Limb (tissue), 2 donors: ENCODE measurements at regions not wholly inside any gene's neighbourhood (a gene's known extent, or its start where the extent isn't known, plus 50 kb on each side); places are given as distances from the start of the nearest gene placed in this dataset.
"Not testable (repeated sequence)": the region's sequence is repeated elsewhere in the genome, so short reads cannot be mapped to it uniquely, and the experiment has no call there.

ENCODE experiments used
- DNase-seq, 2 donors: peaks; one replicate each; pipeline ENCODE4 v3.0.0-alpha.2; 2016; ENCODE audit errors: extremely low spot score in 2 of 2

GRCh38 chr2:111494981-111495315 lies 374.2 kb downstream of the BCL2L11 start:
- not testable (repeated sequence) for DNase-seq

DNA sequence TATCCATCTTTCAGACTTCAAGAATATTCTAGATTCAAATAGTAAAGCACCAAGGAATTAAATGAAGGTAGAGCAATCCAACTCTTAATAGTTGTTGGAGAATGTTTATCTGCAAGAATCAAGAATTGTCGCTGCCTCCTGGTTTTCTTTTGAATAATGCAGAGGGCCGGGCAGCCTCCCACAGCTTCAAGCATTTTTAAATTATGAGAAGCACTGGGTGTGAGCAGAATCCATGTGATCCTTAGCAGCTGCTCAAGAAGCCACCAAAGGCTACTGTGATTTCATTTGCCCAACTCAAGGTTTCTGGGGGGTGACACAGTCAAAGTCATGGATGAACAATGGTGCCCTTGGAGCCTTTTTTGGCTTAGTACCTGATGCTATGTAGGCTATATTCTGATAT lies 374.9 kb downstream of the BCL2L11 start:
- DNase-seq, result not testable (repeated sequence)

- DNase-seq, result not testable (repeated sequence)
Observed at GRCh38 chr2:111496176-111496575, 375.5 kb downstream of the BCL2L11 start.

DNA sequence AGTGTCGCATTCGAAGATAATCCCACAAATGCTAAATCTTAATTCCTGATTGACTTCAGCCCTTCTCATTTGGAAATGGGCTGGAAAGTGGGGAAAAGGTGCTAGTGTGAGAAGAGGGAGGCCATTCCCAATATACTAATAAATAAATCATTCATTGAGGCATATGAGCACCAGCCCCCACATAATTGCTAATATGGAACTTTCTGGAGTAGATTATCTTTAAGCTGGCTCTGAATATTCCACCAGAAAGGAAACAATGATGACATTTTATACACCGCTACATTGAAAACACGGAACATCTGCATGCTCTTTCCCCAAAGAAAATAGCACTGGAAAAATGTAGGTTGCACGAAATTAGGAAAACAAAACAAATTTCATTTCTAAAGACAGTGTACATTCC lies 376.1 kb downstream of the BCL2L11 start:
- not testable (repeated sequence) for DNase-seq

DNA sequence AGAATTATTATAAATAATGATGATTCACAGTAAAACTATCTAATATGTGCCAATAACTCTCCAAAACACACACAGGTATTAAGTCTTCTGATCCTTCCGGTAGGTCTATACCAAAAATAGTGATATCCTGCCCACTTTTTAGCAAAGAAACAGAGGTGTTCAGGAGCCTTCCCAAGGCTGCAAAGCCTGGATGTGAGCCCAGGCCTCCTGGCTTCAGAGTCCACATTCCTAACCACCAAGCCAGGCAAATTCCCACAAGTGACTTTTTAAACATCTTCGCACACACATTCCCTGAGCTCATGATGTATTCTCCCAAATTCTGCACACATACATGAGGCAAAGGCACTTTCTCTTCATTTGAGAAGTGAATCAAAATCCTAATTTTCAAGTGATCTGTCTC lies 376.6 kb downstream of the BCL2L11 start:
- DNase-seq, result not testable (repeated sequence)

GRCh38 chr2:111500536-111501062 lies 379.9 kb downstream of the BCL2L11 start:
- DNase-seq, result not testable (repeated sequence)

DNA sequence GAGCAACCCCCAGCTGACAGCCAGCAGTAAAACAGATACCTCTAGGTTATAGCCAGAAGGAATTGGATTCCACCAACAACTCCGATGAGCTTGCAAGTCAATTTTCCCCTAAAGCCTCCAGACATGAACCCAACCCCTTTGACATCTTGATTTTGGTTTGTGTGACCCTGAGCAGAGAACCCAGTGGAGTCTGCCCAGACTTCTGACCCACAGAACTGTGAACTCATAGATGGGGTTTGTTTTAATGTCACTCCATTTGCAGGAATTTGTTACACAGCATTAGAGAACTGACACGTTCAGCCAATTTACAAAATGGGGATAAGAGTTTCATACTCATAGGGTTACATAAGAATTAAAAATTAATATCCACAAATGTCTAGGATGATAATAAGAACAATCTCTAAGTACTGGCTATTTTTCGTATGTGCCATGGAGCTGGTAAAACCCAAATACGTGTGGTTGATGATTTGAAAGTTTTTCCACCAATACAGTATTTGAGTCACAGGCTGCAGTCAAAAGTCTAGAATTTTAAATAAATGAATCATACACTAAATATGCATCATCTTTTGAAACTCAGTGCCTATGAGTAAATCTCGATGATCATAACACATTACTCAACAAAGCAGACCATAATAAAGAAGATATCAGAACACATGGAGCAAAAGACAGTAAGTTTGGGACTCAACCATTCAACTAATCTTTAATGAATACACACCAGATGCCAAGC lies 380.0 kb downstream of the ANAPC1 start:
- not testable (repeated sequence) for DNase-seq

DNA sequence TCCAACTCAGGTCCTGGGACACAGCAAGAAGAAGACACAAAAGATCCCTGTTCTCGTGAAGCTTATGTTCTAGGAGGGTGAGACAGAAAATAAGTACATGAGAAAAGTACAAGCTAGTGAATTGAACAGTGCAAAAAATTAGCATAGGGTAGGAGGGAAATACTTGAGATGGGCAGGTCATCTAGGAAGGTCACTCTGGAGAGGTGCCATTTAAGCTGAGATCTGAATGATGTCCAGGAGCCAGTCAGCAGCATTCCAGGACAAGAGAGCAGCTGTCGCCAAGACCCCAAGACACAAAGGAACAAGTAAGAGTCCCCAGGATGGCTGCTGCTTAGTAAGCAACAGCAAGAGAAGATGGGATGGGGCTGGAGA lies 379.4 kb downstream of the ANAPC1 start:
- DNase-seq, result not testable (repeated sequence)

- DNase-seq, result not testable (repeated sequence)
Observed at GRCh38 chr2:111505267-111505666, 378.7 kb downstream of the ANAPC1 start.

DNA sequence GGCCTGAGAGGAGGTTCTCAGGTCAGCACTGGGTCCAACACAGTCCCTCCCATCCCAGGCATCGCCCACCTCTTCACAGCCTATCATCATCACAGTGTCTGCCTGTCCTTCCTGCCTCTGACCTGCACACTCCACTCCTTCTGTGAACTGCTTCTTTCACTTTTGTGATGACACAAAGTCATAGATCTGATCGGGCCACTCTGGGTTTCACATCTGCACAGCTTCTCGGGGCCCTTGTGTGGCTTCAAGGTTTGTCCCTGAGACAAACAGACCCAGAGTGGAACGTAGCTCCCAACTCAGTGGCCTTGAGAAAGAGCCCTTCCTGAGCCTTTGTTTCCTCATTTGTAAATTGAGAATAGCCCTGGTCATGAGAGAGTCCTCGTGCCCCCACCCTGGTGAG lies 377.1 kb downstream of the ANAPC1 start:
- not testable (repeated sequence) for DNase-seq

DNA sequence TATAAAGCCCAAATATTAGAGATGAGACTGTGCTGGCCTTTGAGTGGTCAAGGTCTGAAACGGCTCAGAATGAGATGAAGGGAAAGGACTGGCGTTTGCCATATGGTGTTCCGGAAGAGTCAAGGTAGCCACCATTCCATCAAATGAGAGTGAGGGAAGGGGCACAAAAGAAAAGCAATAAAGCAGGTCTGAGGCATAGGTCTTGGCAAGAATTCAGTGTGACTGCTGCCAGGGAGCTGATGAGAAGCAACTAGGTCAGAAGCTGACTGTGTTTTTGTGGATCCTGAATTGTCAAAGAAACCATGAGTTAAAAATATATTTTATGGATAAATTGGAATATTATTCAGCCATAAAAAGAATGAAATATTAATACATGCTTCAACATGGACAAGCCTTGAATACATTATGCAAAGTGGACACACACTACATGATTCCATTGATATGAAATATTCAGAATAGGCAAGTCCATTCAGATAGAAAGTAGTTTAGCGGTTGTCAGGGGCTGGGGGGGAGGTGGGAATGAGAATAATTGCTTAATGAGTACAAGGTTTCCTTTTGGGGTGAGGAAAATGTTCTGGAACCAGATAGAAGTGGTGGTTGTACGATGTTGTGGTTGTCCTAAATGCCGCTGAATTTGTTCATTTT lies 374.6 kb downstream of the ANAPC1 start:
- not testable (repeated sequence) for DNase-seq

- not testable (repeated sequence) for DNase-seq
Observed at GRCh38 chr2:111510384-111510783, 373.6 kb downstream of the ANAPC1 start.

- not testable (repeated sequence) for DNase-seq
Observed at GRCh38 chr2:111511062-111511461, 372.9 kb downstream of the ANAPC1 start.

DNA sequence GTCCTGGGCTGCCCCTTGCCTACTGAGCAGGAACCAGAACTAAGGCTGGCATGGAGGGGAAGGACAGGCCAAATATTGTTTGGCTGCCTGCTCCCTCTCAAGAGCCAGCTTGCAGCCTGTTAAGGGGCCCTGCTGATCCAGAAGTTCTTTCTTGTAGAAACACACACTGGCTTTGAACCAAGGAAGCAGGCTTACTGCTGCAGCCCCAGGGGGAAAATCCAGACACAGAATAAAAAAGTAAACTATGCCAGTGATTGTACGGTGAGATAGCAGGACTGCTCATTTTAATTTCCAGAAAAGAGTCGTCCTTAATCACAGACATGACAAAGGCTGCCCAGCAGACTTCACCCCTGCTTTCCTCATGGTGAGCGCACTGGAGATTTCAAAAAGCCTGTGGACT lies 371.6 kb downstream of the ANAPC1 start:
- not testable (repeated sequence) for DNase-seq

DNA sequence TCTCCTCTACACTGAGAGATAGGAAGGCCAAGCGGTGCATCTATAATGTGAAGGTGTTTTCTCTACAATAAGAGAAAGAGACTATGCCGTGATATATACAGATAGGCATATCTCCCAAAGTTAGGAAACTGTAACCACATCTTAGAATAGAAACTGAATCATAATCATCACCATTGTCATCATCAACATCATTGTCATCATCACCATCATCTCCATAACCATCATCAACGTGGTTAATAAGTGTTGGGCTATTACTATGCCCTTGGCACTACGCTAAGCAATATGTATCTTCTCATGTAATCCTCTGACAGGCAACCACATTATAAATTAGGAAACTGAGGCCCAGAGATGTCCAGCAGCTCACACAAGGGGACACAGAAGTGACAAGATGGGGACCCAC lies 369.9 kb downstream of the ANAPC1 start:
- DNase-seq, result not testable (repeated sequence)

DNA sequence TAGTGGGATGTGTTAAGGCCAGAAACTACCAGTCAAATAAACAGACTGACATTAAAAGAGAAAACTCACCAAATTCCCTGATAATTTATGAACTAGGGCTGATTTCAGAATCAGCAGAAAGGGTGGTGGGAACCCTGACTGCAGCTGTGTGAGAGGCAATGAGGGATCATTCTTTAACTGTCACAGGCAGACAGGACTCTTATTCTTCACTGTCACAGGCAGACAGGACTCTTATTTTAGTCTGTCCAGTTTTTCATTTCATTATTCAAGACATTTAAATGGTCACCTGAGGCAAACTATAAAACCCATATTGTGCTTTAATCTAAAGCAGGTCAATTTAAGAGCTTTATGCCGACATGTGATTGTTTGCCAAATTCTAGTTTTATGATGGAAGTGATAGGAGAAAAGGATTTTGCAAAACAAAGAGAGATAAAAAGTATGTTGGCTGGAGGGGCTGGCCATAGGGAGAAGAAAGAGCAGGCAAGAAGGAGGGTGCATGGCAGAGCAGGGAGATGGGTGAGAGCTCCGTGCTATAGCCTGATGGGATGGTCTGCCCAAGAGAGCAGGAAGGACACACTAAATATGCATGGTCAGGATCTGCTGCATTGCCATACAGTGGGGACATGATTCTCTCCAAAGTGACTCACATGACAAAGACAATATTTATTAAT lies 366.8 kb downstream of the ANAPC1 start:
- not testable (repeated sequence) for DNase-seq

- DNase-seq, result not testable (repeated sequence)
Observed at GRCh38 chr2:111517721-111518053, 366.3 kb downstream of the ANAPC1 start.

- no peak for DNase-seq
Observed at GRCh38 chr2:111519071-111519470, 364.9 kb downstream of the ANAPC1 start.

DNA sequence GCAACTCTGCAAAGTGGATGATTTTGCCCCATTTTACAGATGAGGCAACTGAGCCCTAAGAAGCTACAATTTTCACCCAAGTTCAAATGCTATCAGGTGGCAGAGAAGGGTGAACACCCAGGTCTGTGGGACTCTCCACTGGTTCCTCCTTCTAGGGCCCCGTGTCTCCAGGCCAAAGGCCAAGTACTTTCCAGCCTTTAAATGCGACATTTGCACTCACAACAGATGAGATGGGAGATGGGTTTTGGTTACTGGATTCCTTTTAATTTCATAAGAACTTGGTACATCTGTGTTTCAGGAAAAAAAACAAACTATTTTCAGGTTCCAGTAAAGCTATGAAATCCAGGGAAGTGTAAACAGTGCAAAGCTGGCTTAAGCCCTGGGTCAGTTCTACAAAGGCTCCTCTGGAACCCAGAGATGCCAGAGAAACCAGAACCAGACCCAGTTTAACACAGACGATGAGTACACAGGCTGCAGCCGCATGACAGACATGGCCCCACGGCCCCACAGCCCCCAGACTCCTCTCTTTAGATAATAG lies 361.7 kb downstream of the ANAPC1 start:
- no peak for DNase-seq

- no peak for DNase-seq
Observed at GRCh38 chr2:111523009-111523408, 361.0 kb downstream of the ANAPC1 start.

- not testable (repeated sequence) for DNase-seq
Observed at GRCh38 chr2:111525026-111525425, 359.0 kb downstream of the ANAPC1 start.

DNA sequence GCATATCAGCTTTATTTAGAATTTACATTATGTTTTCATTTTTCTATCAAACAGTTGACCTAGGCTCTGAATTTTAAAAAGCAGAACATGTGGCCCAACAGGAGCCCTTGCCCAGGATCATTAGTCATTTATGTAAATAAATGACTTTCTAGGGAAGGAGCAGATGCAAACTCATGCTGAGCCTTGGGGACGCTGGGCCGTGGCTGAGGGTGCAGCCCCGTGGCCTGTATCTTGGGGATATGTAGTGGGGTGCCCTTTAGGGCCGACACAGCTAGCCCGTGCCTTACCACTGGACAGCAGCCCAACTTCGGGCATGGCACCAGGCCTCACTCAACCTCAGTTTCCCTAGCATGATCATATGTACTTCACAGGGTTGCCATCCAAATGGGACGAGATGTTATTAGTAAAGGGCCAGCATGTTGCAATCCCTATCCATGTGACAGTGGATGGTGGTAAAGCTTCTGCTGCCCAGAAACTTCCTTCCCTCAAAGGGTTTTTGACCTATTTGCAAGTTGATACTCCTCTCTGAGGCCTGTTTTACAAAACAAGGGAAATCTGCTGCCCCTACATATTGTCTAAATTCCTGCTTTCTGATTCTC lies 357.9 kb downstream of the ANAPC1 start:
- not testable (repeated sequence) for DNase-seq
